ENCODE measurements at regions not wholly inside any gene's neighbourhood (a gene's known extent, or its start where the extent isn't known, plus 50 kb on each side); places are given as distances from the start of the nearest gene placed in this dataset.
"Not testable (repeated sequence)": the region's sequence is repeated elsewhere in the genome, so short reads cannot be mapped to it uniquely, and the experiment has no call there.

DNA sequence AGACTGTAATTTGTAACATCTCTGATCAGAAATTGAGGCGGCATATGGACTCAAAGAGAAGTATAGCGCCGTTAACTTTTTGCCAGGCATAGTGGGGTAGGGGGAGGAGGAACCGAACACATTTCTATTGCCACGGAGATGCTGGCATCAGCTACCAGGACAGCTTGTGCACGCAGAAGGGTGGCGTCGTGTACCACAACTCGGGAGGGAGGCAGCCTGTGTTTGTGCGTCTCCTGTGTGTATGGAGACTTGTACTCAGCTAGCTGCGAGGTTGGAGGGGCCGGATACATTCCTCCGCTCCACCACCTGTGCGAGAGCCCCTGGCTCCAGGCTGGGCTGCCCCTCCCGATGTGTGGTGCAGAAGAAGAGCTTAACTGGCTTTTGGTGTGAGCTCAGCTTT, 634.8 kb downstream of the TYW1 start:
- DNase-seq (ENCODE audit: low spot score in 2 of 2): no peak
- Histone ChIP-seq H3K9me3 (no peaks in the 10 kb centered on the region), H3K4me3 (no peak overlapping the region), H3K27me3 (peaks cover 15% of the 10 kb centered on the region), H3K4me1 (peaks cover 4% of the 10 kb centered on the region), H3K27ac (no peak overlapping the region), H3K36me3 (no peaks in the 10 kb centered on the region)
- TF ChIP-seq POLR2AphosphoS5 (IDR thresholded peaks at IDR 0.05) (no peak), POLR2A (IDR thresholded peaks at IDR 0.05) (no peak), EP300 (IDR thresholded peaks at IDR 0.05) (no peak)
- TF ChIP-seq, protein P1, sequence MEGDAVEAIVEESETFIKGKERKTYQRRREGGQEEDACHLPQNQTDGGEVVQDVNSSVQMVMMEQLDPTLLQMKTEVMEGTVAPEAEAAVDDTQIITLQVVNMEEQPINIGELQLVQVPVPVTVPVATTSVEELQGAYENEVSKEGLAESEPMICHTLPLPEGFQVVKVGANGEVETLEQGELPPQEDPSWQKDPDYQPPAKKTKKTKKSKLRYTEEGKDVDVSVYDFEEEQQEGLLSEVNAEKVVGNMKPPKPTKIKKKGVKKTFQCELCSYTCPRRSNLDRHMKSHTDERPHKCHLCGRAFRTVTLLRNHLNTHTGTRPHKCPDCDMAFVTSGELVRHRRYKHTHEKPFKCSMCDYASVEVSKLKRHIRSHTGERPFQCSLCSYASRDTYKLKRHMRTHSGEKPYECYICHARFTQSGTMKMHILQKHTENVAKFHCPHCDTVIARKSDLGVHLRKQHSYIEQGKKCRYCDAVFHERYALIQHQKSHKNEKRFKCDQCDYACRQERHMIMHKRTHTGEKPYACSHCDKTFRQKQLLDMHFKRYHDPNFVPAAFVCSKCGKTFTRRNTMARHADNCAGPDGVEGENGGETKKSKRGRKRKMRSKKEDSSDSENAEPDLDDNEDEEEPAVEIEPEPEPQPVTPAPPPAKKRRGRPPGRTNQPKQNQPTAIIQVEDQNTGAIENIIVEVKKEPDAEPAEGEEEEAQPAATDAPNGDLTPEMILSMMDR (IDR thresholded peaks at IDR 0.05): no peak
- WGBS: 42% methylated on average over 14 of the region's 15 CpGs

DNA sequence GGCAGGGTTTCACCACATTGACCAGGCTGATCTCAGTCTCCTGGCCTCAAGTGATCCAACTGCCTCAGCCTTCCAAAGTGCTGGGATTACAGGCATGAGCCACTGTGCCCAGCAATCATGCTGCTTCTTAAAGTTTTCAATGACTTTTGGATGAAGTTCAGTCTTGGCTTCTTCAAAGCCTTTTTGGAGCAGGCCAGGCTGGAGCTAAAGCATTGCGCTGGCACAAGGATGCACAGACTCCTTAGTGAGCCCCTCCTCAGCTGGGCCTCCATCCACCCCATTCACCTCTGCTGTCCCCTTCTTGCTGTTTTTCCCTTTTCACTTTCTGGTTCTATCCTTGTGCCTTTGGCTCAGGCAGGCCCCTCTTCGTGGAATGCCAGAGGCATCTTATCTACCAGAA, 638.6 kb downstream of the TYW1 start:
- Histone ChIP-seq H3K36me3 (no peaks in the 10 kb centered on the region), H3K27ac (no peak overlapping the region), H3K9me3 (no peaks in the 10 kb centered on the region), H3K27me3 (peaks cover 8% of the 10 kb centered on the region), H3K4me1 (peaks cover 4% of the 10 kb centered on the region), H3K4me3 (no peak overlapping the region)
- 84% methylated on average over 2 of the region's 2 CpGs for WGBS
- DNase-seq (ENCODE audit: low spot score in 2 of 2): no peak
- TF ChIP-seq POLR2AphosphoS5 (IDR thresholded peaks at IDR 0.05) (no peak), POLR2A (IDR thresholded peaks at IDR 0.05) (no peak), EP300 (IDR thresholded peaks at IDR 0.05) (no peak)
- TF ChIP-seq, protein P1 (IDR thresholded peaks at IDR 0.05): no peak

DNA sequence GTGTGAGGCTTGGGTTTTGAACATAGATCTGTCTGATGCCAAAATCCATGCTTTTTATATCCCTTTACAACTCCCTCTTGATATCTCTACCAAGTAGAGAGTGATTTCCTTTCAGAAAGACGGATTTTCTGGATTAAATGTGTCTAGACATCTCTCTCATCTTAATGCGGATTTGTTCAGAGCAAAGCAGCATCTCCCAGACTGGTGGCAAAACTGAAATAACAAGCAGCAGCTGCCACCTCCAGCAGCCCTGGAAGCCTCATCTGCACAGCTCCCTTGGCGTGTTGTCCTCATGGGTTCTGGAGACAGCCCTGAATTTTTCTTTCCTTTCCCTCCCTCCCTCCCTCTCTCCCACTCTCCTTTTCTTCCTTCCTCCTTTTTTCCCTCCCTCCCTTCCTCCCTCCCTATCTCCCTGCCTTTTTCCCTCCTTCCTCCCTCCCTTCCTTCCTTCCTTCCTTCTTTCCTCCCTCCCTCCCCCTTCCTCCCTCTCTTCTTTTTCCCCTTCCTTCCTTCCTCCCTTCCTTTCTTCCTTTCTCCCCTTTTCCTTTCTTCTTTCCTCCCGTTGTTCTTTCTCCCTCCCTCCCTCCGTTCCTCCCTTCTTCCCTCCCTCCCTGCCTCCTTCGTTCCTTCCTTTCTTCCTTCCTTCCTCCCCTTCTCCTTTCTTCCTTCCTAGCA, 639.9 kb downstream of the TYW1 start:
- H3K4me3 ChIP-seq: no peak overlapping the region
- H3K9me3 ChIP-seq: no peaks in the 10 kb centered on the region
- no peaks in the 10 kb centered on the region for H3K36me3 ChIP-seq
- H3K27me3 ChIP-seq: peaks cover 3% of the 10 kb centered on the region
- H3K27ac ChIP-seq: no peak overlapping the region
- H3K4me1 ChIP-seq: no peaks in the 10 kb centered on the region
- no peak for TF ChIP-seq POLR2AphosphoS5 (IDR thresholded peaks at IDR 0.05)
- no peak for TF ChIP-seq EP300 (IDR thresholded peaks at IDR 0.05)
- TF ChIP-seq, protein P1 (IDR thresholded peaks at IDR 0.05): no peak
- TF ChIP-seq POLR2A (IDR thresholded peaks at IDR 0.05): no peak
- DNase-seq (ENCODE audit: low spot score in 2 of 2): no peak
- WGBS: 73% methylated on average over 6 of the region's 6 CpGs

DNA sequence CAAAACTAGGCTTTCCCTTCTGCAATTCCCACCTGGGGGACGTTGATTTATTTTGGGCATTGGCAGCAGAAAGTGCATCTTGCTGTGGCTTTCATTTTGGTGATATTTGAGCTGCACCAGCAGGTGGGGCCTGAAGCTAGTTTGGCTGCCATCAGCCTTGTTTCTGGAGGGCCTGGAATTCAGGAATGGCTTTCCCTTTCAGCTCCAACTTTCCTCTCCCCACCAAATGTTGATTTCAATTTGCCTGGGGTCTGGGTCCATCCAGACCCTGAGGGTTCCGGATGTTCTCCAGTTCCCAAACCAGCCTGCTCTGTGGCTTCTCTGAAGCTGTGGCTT, 640.4 kb downstream of the TYW1 start:
- no peak for DNase-seq (ENCODE audit: low spot score in 2 of 2)
- H3K36me3 ChIP-seq: no peaks in the 10 kb centered on the region
- WGBS: 50% methylated on average over 2 of the region's 2 CpGs
- H3K27me3 ChIP-seq: no peaks in the 10 kb centered on the region
- H3K9me3 ChIP-seq: no peaks in the 10 kb centered on the region
- H3K4me3 ChIP-seq: no peak overlapping the region
- TF ChIP-seq POLR2A (IDR thresholded peaks at IDR 0.05): no peak
- TF ChIP-seq, protein P1 (IDR thresholded peaks at IDR 0.05): no peak
- TF ChIP-seq POLR2AphosphoS5 (IDR thresholded peaks at IDR 0.05): no peak
- TF ChIP-seq EP300 (IDR thresholded peaks at IDR 0.05): no peak
- H3K27ac ChIP-seq: no peak overlapping the region
- H3K4me1 ChIP-seq: no peaks in the 10 kb centered on the region

DNA sequence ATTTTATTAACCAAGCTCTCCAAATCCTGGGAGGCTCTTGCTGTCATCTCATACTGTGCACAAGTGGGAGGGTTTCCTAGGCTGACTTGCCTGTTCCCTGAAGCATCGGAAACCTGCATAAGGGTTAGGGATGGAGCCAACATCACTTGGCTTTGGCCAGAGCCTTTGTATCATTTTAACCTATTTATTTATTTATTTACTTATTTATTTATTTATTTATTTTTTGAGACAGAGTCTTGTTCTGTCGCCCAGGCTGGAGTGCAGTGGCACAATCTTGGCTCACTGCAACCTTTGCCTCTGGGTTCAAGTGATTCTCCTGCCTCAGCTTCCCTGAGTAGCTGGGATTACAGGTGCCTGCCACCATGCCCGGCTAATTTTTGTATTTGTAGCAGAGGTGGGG, 645.9 kb downstream of the TYW1 start:
- not testable (repeated sequence) for H3K4me3 ChIP-seq; DNase-seq (ENCODE audit: low spot score in 2 of 2); H3K27me3 ChIP-seq; H3K36me3 ChIP-seq; H3K9me3 ChIP-seq; H3K4me1 ChIP-seq; H3K27ac ChIP-seq
- WGBS: 96% methylated on average over 3 of the region's 3 CpGs

DNA sequence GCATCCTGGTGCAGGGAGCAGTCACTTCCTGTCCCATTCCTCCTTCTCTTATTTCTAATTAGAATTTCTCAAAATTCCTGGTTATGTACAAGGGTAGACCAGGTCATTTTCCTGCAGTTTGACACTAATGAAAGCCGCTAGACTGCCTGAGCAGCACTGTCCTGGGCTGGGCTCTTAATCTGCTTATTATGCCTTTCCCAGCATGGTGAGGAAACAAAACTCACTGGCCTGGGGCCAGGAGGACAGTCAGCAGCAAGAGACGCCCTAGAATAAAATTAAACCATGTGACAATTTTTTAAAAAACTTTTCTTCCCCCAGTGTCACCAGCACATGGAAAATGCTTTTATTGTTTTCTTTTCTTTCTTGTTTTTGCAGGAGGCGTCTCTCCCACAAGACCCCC, 647.5 kb downstream of the TYW1 start:
- no peak for DNase-seq (ENCODE audit: low spot score in 2 of 2)
- TF ChIP-seq POLR2A (IDR thresholded peaks at IDR 0.05): no peak
- TF ChIP-seq, protein P1 (IDR thresholded peaks at IDR 0.05): no peak
- no peak for TF ChIP-seq POLR2AphosphoS5 (IDR thresholded peaks at IDR 0.05)
- TF ChIP-seq EP300 (IDR thresholded peaks at IDR 0.05): no peak
- Histone ChIP-seq H3K9me3 (no peaks in the 10 kb centered on the region), H3K36me3 (no peaks in the 10 kb centered on the region), H3K4me1 (no peaks in the 10 kb centered on the region), H3K27me3 (no peaks in the 10 kb centered on the region), H3K4me3 (no peak overlapping the region), H3K27ac (no peak overlapping the region)
- 49% methylated on average over 3 of the region's 3 CpGs for whole genome bisulfite sequencing
